HG02763 (cell line): ENCODE measurements at regions not wholly inside any gene's neighbourhood (a gene's known extent, or its start where the extent isn't known, plus 50 kb on each side); places are given as distances from the start of the nearest gene placed in this dataset.

Source experiments
- ATAC-seq: cut with Tn5 transposase; IDR thresholded peaks from one replicate; pipeline ENCODE4 v1.9.1; 2021; ENCODE audit warnings: mild to moderate bottlenecking, moderate library complexity; ENCODE audit not compliant: unreplicated experiment

GRCh38 chr10:8919280-8919679 lies 864.8 kb downstream of the GATA3 start:
- no peak for ATAC-seq

- ATAC-seq, result no peak
Measured at GRCh38 chr10:8921568-8921967, 867.1 kb downstream of the GATA3 start.

GRCh38 chr10:8923096-8923495 lies 868.6 kb downstream of the GATA3 start:
- no peak for ATAC-seq

GRCh38 chr10:8927705-8928104 lies 873.2 kb downstream of the GATA3 start:
- no peak for ATAC-seq

- no peak for ATAC-seq
Measured at GRCh38 chr10:8946451-8946850, 892.0 kb downstream of the GATA3 start.

- no peak for ATAC-seq
Measured at GRCh38 chr10:8950978-8951377, 896.5 kb downstream of the GATA3 start.

- ATAC-seq, result no peak
Measured at GRCh38 chr10:8951440-8952089, 897.1 kb downstream of the GATA3 start.

GRCh38 chr10:8956400-8956799 lies 901.9 kb downstream of the GATA3 start:
- no peak for ATAC-seq

- no peak for ATAC-seq
Measured at GRCh38 chr10:8962249-8962648, 907.8 kb downstream of the GATA3 start.

GRCh38 chr10:8967061-8967460 lies 912.6 kb downstream of the GATA3 start:
- no peak for ATAC-seq

- no peak for ATAC-seq
Measured at GRCh38 chr10:8969853-8970252, 915.4 kb downstream of the GATA3 start.

- no peak for ATAC-seq
Measured at GRCh38 chr10:8975535-8975934, 921.0 kb downstream of the GATA3 start.

- ATAC-seq, result no peak
Measured at GRCh38 chr10:8978100-8978499, 923.6 kb downstream of the GATA3 start.

GRCh38 chr10:8979976-8980375 lies 925.5 kb downstream of the GATA3 start:
- ATAC-seq, result no peak

- no peak for ATAC-seq
Measured at GRCh38 chr10:8981277-8981676, 926.8 kb downstream of the GATA3 start.

- ATAC-seq, result no peak
Measured at GRCh38 chr10:8985651-8986050, 931.2 kb downstream of the GATA3 start.

- no peak for ATAC-seq
Measured at GRCh38 chr10:8986975-8987374, 932.5 kb downstream of the GATA3 start.

GRCh38 chr10:8987712-8988111 lies 933.2 kb downstream of the GATA3 start:
- ATAC-seq, result no peak

GRCh38 chr10:8990280-8990987 lies 935.9 kb downstream of the GATA3 start:
- no peak for ATAC-seq

GRCh38 chr10:8992009-8992408 lies 937.5 kb downstream of the GATA3 start:
- no peak for ATAC-seq

GRCh38 chr10:8993864-8994263 lies 939.4 kb downstream of the GATA3 start:
- no peak for ATAC-seq

- no peak for ATAC-seq
Measured at GRCh38 chr10:8998751-8999150, 944.3 kb downstream of the GATA3 start.

- no peak for ATAC-seq
Measured at GRCh38 chr10:9003122-9003521, 948.6 kb downstream of the GATA3 start.
